ENCODE measurements at regions not wholly inside any gene's neighbourhood (a gene's known extent, or its start where the extent isn't known, plus 50 kb on each side); places are given as distances from the start of the nearest gene placed in this dataset.

- TF ChIP-seq POLR2AphosphoS5 (IDR thresholded peaks at IDR 0.05; ENCODE audit: low read depth, low read length) (no peak), POLR2A (IDR thresholded peaks at IDR 0.05; ENCODE audit: low read depth, low read length) (no peak), TAF1 (IDR thresholded peaks at IDR 0.05; ENCODE audit: low read depth, low read length) (no peak), SPI1 (IDR thresholded peaks at IDR 0.05; ENCODE audit: low read depth, low read length) (no peak), POU2F2 (IDR thresholded peaks at IDR 0.05; ENCODE audit: low read depth, low read length) (no peak), PAX5 (IDR thresholded peaks at IDR 0.05; ENCODE audit: insufficient read depth, low read length, severe bottlenecking) (no peak)
These were observed 64.0 kb upstream of the POU2AF1 start for GRCh38 chr11:111443032-111443431.

All from GM12891 (cell line).